Keratinocyte (primary cell): ENCODE measurements at regions not wholly inside any gene's neighbourhood (a gene's known extent, or its start where the extent isn't known, plus 50 kb on each side); places are given as distances from the start of the nearest gene placed in this dataset.

Experiments
- DNase-seq: peaks from one replicate; pipeline ENCODE4 v3.0.0-alpha.2; 2011; ENCODE audit warnings: low read depth, missing footprints, low spot score
- FAIRE-seq: peaks from 2 replicates; lab custom pipeline; 2011; peaks lifted over from hg19 to GRCh38; lab: Jason Lieb, UNC
- H2AFZ ChIP-seq: 2 replicates; pipeline ENCODE4 v1.6.0; 2012; ENCODE audit warnings: low read length, control low read depth, inconsistent platforms; ENCODE audit not compliant: control insufficient read depth
- H3K27ac ChIP-seq: 2 replicates; pipeline ENCODE4 v1.5.1; 2011; ENCODE audit warnings: low read length; ENCODE audit not compliant: control insufficient read depth, insufficient read depth
- H3K27me3 ChIP-seq: 3 replicates; pipeline ENCODE4 v1.6.0; 2011; ENCODE audit warnings: low read length; ENCODE audit not compliant: control insufficient read depth, insufficient read depth; ENCODE audit errors: extremely low read depth
- H3K36me3 ChIP-seq, 2 experiments: 2 replicates in 1 of 2; 3 replicates in 1 of 2; pipeline ENCODE4 v1.5.1; 2011; ENCODE audit warnings: low read length in 2 of 2, mild to moderate bottlenecking in 1 of 2; ENCODE audit not compliant: control insufficient read depth in 2 of 2, insufficient read depth in 2 of 2; ENCODE audit errors: extremely low read depth in 1 of 2
- H3K4me1 ChIP-seq: 3 replicates; pipeline ENCODE4 v1.5.1; 2011; ENCODE audit warnings: low read length; ENCODE audit not compliant: control insufficient read depth, insufficient read depth; ENCODE audit errors: extremely low read depth
- H3K4me2 ChIP-seq: 3 replicates; pipeline ENCODE4 v1.6.0; 2011; ENCODE audit warnings: low read depth, low read length; ENCODE audit not compliant: control insufficient read depth, insufficient read depth; ENCODE audit errors: extremely low read depth
- H3K4me3 ChIP-seq, 3 experiments: fragments of 200-600 bp in 1 of 3; sonication (generic) in 1 of 3; 2 replicates in 2 of 3; 3 replicates in 1 of 3; pipeline ENCODE4 v1.5.1; 2011 to 2016; ENCODE audit warnings: low read length in 3 of 3, mild to moderate bottlenecking in 3 of 3, control low read depth in 2 of 3, inconsistent platforms in 1 of 3, low read depth in 1 of 3, mixed read lengths in 1 of 3, mixed run types in 1 of 3, moderate library complexity in 1 of 3; ENCODE audit not compliant: control insufficient read depth in 2 of 3, insufficient read depth in 2 of 3; ENCODE audit errors: extremely low read depth in 1 of 3
- H3K79me2 ChIP-seq: 2 replicates; pipeline ENCODE4 v1.6.0; 2012; ENCODE audit warnings: low read length; ENCODE audit not compliant: control insufficient read depth, insufficient read depth
- H3K9ac ChIP-seq: 3 replicates; pipeline ENCODE4 v1.6.0; 2011; ENCODE audit warnings: low read length; ENCODE audit not compliant: control insufficient read depth, insufficient read depth; ENCODE audit errors: extremely low read depth
- H3K9me1 ChIP-seq: 3 replicates; pipeline ENCODE4 v1.6.0; 2011; ENCODE audit warnings: low read length; ENCODE audit not compliant: control insufficient read depth, insufficient read depth; ENCODE audit errors: extremely low read depth
- H3K9me3 ChIP-seq: 2 replicates; pipeline ENCODE4 v1.5.1; 2012; ENCODE audit warnings: low read depth, low read length; ENCODE audit not compliant: control insufficient read depth
- H4K20me1 ChIP-seq: 3 replicates; pipeline ENCODE4 v1.6.0; 2011; ENCODE audit warnings: low read length; ENCODE audit not compliant: control insufficient read depth, insufficient read depth; ENCODE audit errors: extremely low read depth
- EZH2 ChIP-seq: IDR thresholded peaks from one replicate; pipeline ENCODE4 v1.6.1; 2012; ENCODE audit warnings: inconsistent platforms, mild to moderate bottlenecking, low read length, moderate library complexity
- dilution Hi-C: fragments of 300-500 bp; cut with MboI; formaldehyde crosslinking; loops from one replicate; pipeline ENCODE4 v1.7.0; 2020; ENCODE audit warnings: low sequenced_read_pairs; ENCODE audit not compliant: extremely low pct_ligation_motif_present
- TF ChIP-seq, protein P1 (sequence below), 3 experiments: IDR thresholded peaks in 1 of 3; conservative IDR thresholded peaks in 1 of 3; optimal IDR thresholded peaks in 1 of 3; 2 replicates in 2 of 3; 3 replicates in 1 of 3; pipeline versions ENCODE3 to v1.5.1; 2011; ENCODE audit warnings: low read length in 3 of 3, mild to moderate bottlenecking in 3 of 3, moderate library complexity in 2 of 3, control low read depth in 1 of 3, inconsistent platforms in 1 of 3; ENCODE audit not compliant: insufficient read depth in 2 of 3; ENCODE audit errors: extremely low read depth in 1 of 3

DNA sequence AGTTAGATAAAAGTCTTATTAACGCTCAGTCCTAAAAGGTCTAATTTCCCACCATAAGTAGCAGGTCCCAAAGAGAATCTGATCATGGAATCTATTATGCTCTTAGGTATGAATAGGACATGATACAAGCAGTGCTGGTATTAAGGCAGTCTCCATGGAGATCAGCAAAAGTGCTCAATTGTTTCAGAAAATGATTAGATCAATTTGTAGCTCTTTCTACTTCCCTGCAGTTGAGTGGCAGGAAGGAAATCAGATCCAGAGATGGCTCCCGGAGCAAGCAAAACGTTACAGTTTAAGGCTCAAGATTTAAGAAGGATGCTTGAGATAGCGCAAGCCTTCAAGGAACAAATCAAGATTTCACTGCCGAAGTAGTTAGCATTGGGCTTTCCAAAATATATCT, 205.7 kb downstream of the DRD1 start:
- Histone ChIP-seq H3K27ac (no peak overlapping the region), H3K27me3 (no peaks in the 10 kb centered on the region), H3K9me3 (no peaks in the 10 kb centered on the region), H3K9me1 (no peaks in the 10 kb centered on the region), H3K36me3 (no peaks in the 10 kb centered on the region), H3K4me2 (no peak overlapping the region), H3K4me3 (no peak overlapping the region), H4K20me1 (no peaks in the 10 kb centered on the region), H3K4me1 (no peaks in the 10 kb centered on the region), H3K79me2 (no peaks in the 10 kb centered on the region), H3K9ac (no peak overlapping the region), H2AFZ (no peak overlapping the region)
- FAIRE-seq = no peak
- DNase-seq = no peak
- TF ChIP-seq EZH2 = no peak
- TF ChIP-seq, protein P1, sequence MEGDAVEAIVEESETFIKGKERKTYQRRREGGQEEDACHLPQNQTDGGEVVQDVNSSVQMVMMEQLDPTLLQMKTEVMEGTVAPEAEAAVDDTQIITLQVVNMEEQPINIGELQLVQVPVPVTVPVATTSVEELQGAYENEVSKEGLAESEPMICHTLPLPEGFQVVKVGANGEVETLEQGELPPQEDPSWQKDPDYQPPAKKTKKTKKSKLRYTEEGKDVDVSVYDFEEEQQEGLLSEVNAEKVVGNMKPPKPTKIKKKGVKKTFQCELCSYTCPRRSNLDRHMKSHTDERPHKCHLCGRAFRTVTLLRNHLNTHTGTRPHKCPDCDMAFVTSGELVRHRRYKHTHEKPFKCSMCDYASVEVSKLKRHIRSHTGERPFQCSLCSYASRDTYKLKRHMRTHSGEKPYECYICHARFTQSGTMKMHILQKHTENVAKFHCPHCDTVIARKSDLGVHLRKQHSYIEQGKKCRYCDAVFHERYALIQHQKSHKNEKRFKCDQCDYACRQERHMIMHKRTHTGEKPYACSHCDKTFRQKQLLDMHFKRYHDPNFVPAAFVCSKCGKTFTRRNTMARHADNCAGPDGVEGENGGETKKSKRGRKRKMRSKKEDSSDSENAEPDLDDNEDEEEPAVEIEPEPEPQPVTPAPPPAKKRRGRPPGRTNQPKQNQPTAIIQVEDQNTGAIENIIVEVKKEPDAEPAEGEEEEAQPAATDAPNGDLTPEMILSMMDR (optimal IDR thresholded peaks at IDR 0.05 in 1 of 3, IDR thresholded peaks at IDR 0.05 in 1 of 3, conservative IDR thresholded peaks at IDR 0.05 in 1 of 3; ENCODE audit: extremely low read depth in 1 of 3, insufficient read depth in 2 of 3, low read length in 3 of 3) = no peak
- dilution Hi-C loops = no loop called here

DNA sequence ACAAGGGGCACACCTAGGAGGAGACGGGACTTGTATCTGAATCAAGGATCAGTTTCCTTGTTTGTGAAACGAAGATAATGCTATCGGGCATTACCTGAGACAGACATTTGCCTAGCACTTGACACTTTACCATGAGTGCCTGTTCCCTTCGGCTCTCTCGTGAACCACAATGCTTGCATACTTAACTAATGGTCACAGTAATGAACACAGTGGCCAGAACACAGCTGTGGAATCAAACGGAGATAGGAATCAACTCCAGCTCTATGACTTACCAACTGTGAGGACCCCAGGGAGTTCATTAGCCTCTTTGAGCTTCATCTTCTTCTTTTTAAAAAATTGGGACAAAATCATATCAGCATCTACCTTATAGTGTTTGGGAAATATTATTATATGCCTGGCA, 207.8 kb downstream of the DRD1 start:
- Histone ChIP-seq H3K9ac (no peak overlapping the region), H3K4me2 (no peak overlapping the region), H3K27ac (no peak overlapping the region), H3K4me3 (no peak overlapping the region), H3K9me1 (no peaks in the 10 kb centered on the region), H2AFZ (no peak overlapping the region), H3K27me3 (no peaks in the 10 kb centered on the region), H3K79me2 (no peaks in the 10 kb centered on the region), H3K9me3 (no peaks in the 10 kb centered on the region), H3K4me1 (no peaks in the 10 kb centered on the region), H3K36me3 (no peaks in the 10 kb centered on the region), H4K20me1 (no peaks in the 10 kb centered on the region)
- FAIRE-seq (no peak), DNase-seq (no peak)
- dilution Hi-C loops = no loop called here
- TF ChIP-seq, protein P1 (optimal IDR thresholded peaks at IDR 0.05 in 1 of 3, IDR thresholded peaks at IDR 0.05 in 1 of 3, conservative IDR thresholded peaks at IDR 0.05 in 1 of 3; ENCODE audit: extremely low read depth in 1 of 3, insufficient read depth in 2 of 3, low read length in 3 of 3) = no peak
- TF ChIP-seq EZH2 = no peak
